GM10266 (cell line): ENCODE measurements at regions not wholly inside any gene's neighbourhood (a gene's known extent, or its start where the extent isn't known, plus 50 kb on each side); places are given as distances from the start of the nearest gene placed in this dataset.
"Not testable (repeated sequence)": the region's sequence is repeated elsewhere in the genome, so short reads cannot be mapped to it uniquely, and the experiment has no call there.

Source experiments
- DNase-seq: peaks from one replicate; pipeline ENCODE4 v3.0.0; 2012; ENCODE audit errors: extremely low spot score
- CTCF ChIP-seq: IDR thresholded peaks from 2 replicates; pipeline ENCODE4 v1.5.1; 2012; ENCODE audit warnings: mild to moderate bottlenecking, low read depth; ENCODE audit not compliant: control insufficient read depth, insufficient read depth; ENCODE audit errors: missing control alignments

- DNase-seq, result no peak
- TF ChIP-seq CTCF, result no peak
Measured at GRCh38 chr21:35525443-35525842, 476.3 kb upstream of the RUNX1 start.

GRCh38 chr21:35521852-35522505, 472.9 kb upstream of the RUNX1 start:
- DNase-seq, result no peak
- no peak for TF ChIP-seq CTCF

GRCh38 chr21:35521293-35521692, 472.2 kb upstream of the RUNX1 start:
- no peak for TF ChIP-seq CTCF
- DNase-seq, result no peak

- no peak for TF ChIP-seq CTCF
- DNase-seq, result no peak
Measured at GRCh38 chr21:35520856-35521255, 471.8 kb upstream of the RUNX1 start.

GRCh38 chr21:35520302-35520701, 471.2 kb upstream of the RUNX1 start:
- no peak for TF ChIP-seq CTCF
- no peak for DNase-seq

- DNase-seq, result no peak
- TF ChIP-seq CTCF, result no peak
Measured at GRCh38 chr21:35517865-35518264, 468.8 kb upstream of the RUNX1 start.

GRCh38 chr21:35516292-35516691, 467.2 kb upstream of the RUNX1 start:
- not testable (repeated sequence) for DNase-seq

GRCh38 chr21:35512346-35512745, 463.2 kb upstream of the RUNX1 start:
- TF ChIP-seq CTCF, result no peak
- no peak for DNase-seq
